ENCODE measurements at regions not wholly inside any gene's neighbourhood (a gene's known extent, or its start where the extent isn't known, plus 50 kb on each side); places are given as distances from the start of the nearest gene placed in this dataset.

GRCh38 chrX:121579016-121579760 is 531.8 kb downstream of the GLUD2 start:
- FAIRE-seq (no peak), ATAC-seq (peak; percentile 76), DNase-seq (ENCODE audit: extremely low read depth in 1 of 4, low spot score in 3 of 4) (peak in 3 of 4 experiments; percentile 4 to 43 (median 4))
- Histone ChIP-seq H2AFZ (ENCODE audit: low read depth, low read length) (no peak overlapping the region), H3K9me1 (ENCODE audit: control insufficient read depth, insufficient read depth, low read length) (no peaks in the 10 kb centered on the region), H3K4me2 (ENCODE audit: insufficient read depth, low read length) (no peak overlapping the region), H3K79me2 (ENCODE audit: control insufficient read depth, insufficient read depth, low read length) (no peaks in the 10 kb centered on the region), H4K20me1 (replicated peaks; ENCODE audit: control insufficient read depth, insufficient read depth, low read length) (no peaks in the 10 kb centered on the region), H3K27ac (ENCODE audit: extremely low read depth, low read depth, low read length) (no peak overlapping the region), H3K27me3 (ENCODE audit: control insufficient read depth in 2 of 2, insufficient read depth in 2 of 2, low read length in 2 of 2) (no peaks in the 10 kb centered on the region), H3K4me3 (no peak overlapping the region), H3K9me3 (replicated peaks; ENCODE audit: control insufficient read depth, insufficient read depth, low read depth, low read length) (no peaks in the 10 kb centered on the region), H3K36me3 (ENCODE audit: control insufficient read depth, insufficient read depth, low read length) (no peaks in the 10 kb centered on the region), H3K4me1 (replicated peaks in 1 of 2; ENCODE audit: control insufficient read depth in 2 of 2, insufficient read depth in 2 of 2, low read length in 2 of 2) (no peaks in the 10 kb centered on the region), H3K9ac (ENCODE audit: insufficient read depth in 1 of 2, low read depth in 2 of 2, low read length in 2 of 2) (no peak overlapping the region)
- POLR2A ChIA-PET = no interaction called here
- CTCF ChIA-PET (ENCODE audit: low intra/inter-chr PET ratio) = interaction anchor here (0.9 to 1.1 kb wide), 2 partner anchors 578 to 790 kb away, joined by 5 to 6 read pairs; no protein-coding TSS in a partner anchor
- intact Hi-C loops (cut with micrococcal nuclease) = loop anchor here (5.0 kb wide), 3 partner anchors 262 to 787 kb away; no protein-coding TSS in a partner anchor
- WGBS (ENCODE audit: insufficient coverage, low coverage, missing lambda C conversion rate) = 0% methylated on average over 3 of the region's 3 CpGs
- no TSS peak for BruUV-seq (replicated peaks)
- in situ Hi-C loops (cut with MboI) = no loop called here
- no peak for TF ChIP-seq POLR2AphosphoS5 (IDR thresholded peaks at IDR 0.05; ENCODE audit: control insufficient read depth, insufficient read depth, low read depth, low read length)
- TF ChIP-seq RAD21 (CRISPR knock-in tag; conservative IDR thresholded peaks at IDR 0.05 in 1 of 2, IDR thresholded peaks at IDR 0.05 in 1 of 2) = peak; percentile 40 to 68
- no peak for TF ChIP-seq GTF2B (IDR thresholded peaks at IDR 0.05; ENCODE audit: extremely low read depth, insufficient read length)
- TF ChIP-seq CBFA2T3 (IDR thresholded peaks at IDR 0.05) = no peak
- no peak for TF ChIP-seq THAP7 (CRISPR knock-in tag; IDR thresholded peaks at IDR 0.05)
- no peak for TF ChIP-seq ZC3H11A (IDR thresholded peaks at IDR 0.05; ENCODE audit: low read depth, low read length)
- TF ChIP-seq REST (IDR thresholded peaks at IDR 0.05; ENCODE audit: borderline replicate concordance) = peak; percentile 21; the same call in 1 of the 2 replicates
- TF ChIP-seq REST (CRISPR knock-in tag; IDR thresholded peaks at IDR 0.05; ENCODE audit: low read depth) = no peak
- peak; percentile 18 to 45 (median 40); a peak in 4 of 6 replicates for TF ChIP-seq CTCF (IDR thresholded peaks at IDR 0.05 in 2 of 3, conservative IDR thresholded peaks at IDR 0.05 in 1 of 3; ENCODE audit: insufficient read depth in 2 of 3, low read depth in 1 of 3, low read length in 3 of 3)
- TF ChIP-seq KLF1 (tag; IDR thresholded peaks at IDR 0.05) = no peak

Data from K562 (cell line).